Gastroesophageal sphincter (tissue), 3 donors: ENCODE measurements at regions not wholly inside any gene's neighbourhood (a gene's known extent, or its start where the extent isn't known, plus 50 kb on each side); places are given as distances from the start of the nearest gene placed in this dataset.

Experiments
- POLR2A ChIP-seq, 2 donors: fragments of 450-650 bp; IDR thresholded peaks; one replicate each; pipeline ENCODE4 v1.6.1; 2017; ENCODE audit warnings: antibody characterized with exemption in 2 of 2, mild to moderate bottlenecking in 2 of 2, moderate library complexity in 1 of 2
- TF ChIP-seq, protein P1 (sequence below), 4 experiments: fragments of 200-600 bp in 2 of 4; fragments of 450-650 bp in 2 of 4; sonication (generic) in 1 of 4; IDR thresholded peaks; one replicate each; pipeline ENCODE4 v1.5.1; 2017 to 2019; ENCODE audit warnings: antibody characterized with exemption in 4 of 4, mild to moderate bottlenecking in 2 of 4, moderate library complexity in 2 of 4

DNA sequence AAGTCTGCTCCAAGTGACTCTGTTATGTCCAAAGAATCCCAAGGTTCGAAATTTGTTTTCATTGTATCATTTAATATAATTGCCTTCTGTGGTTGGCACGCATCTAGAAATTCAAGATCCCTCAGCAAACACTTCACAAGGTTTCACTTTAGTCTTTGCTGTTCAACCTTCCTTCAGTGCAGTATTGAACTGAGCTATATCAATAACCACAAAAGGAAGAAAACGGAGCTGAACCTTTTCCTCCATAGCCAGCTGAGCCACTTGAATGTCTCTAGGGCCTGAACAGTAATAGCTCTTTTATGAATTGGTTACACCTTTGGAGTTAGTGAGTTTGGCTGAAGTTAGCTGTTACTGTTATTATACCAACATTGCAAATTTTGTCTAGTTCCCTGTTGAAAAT is 357.7 kb upstream of the HNRNPA3 start:
- TF ChIP-seq, protein P1, sequence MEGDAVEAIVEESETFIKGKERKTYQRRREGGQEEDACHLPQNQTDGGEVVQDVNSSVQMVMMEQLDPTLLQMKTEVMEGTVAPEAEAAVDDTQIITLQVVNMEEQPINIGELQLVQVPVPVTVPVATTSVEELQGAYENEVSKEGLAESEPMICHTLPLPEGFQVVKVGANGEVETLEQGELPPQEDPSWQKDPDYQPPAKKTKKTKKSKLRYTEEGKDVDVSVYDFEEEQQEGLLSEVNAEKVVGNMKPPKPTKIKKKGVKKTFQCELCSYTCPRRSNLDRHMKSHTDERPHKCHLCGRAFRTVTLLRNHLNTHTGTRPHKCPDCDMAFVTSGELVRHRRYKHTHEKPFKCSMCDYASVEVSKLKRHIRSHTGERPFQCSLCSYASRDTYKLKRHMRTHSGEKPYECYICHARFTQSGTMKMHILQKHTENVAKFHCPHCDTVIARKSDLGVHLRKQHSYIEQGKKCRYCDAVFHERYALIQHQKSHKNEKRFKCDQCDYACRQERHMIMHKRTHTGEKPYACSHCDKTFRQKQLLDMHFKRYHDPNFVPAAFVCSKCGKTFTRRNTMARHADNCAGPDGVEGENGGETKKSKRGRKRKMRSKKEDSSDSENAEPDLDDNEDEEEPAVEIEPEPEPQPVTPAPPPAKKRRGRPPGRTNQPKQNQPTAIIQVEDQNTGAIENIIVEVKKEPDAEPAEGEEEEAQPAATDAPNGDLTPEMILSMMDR (IDR thresholded peaks at IDR 0.05), result no peak
- TF ChIP-seq POLR2A (IDR thresholded peaks at IDR 0.05), result no peak
